HG02884 (cell line): ENCODE measurements at regions not wholly inside any gene's neighbourhood (a gene's known extent, or its start where the extent isn't known, plus 50 kb on each side); places are given as distances from the start of the nearest gene placed in this dataset.
"Not testable (repeated sequence)": the region's sequence is repeated elsewhere in the genome, so short reads cannot be mapped to it uniquely, and the experiment has no call there.

ENCODE experiments used
- ATAC-seq: cut with Tn5 transposase; IDR thresholded peaks from one replicate; pipeline ENCODE4 v1.9.1; 2021; ENCODE audit warnings: mild to moderate bottlenecking, moderate library complexity; ENCODE audit not compliant: unreplicated experiment

- no peak for ATAC-seq
These were observed 149.0 kb upstream of the GRAMD2B start for GRCh38 chr5:126274076-126274762.

DNA sequence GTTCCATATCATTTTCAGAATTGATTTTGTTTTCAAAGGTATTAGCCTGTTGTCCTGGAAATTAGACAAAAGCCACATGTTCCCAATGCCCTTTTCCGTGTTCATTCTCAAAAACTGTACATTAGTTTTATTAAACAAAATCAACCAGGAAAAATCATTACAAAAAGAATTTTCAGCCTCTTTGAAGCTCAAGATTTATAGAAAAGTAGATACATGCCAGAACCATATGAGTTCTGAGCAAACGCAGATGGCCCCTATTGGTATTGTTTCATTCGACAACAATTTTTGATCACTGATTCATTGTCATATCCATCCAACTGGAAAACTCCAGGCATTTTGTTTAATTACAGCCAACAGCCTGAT is 148.5 kb upstream of the GRAMD2B start:
- no peak for ATAC-seq

DNA sequence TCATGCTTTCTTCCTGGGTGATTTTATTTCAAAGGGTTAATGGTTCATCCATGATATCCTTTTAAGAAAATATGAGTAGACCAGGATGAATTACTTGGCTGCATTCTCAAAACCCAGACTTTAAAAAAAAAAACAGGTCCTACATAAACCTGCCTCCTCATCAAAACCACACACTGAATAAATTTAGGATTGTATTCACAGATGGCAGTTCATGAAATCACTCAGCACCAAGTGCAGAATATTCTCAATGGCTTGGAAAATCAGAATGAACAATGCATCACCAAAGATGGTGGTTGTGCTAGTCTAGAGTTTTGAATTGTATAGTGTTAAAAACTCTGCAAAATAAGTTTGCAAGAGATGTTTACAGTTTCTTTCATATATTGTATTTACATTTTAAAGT is 145.4 kb upstream of the GRAMD2B start:
- ATAC-seq = no peak

DNA sequence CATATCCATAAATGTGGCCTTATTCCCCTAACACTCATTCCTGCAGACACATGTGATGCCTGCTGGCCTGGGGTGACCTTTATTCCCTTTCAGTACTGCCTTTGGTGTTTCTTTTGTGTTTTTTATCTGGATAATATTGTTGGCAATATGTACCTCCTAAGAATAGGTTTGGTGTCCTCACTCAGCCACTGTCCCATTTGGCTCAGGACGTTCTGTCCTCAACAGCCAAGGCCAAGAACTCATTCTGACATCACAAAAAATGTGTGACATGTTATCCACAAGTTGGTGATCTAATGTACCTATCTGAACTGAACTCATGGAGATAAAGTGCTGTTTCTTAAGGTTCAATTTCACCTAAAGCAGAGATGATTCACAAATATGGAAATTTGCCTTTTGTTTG is 142.9 kb upstream of the GRAMD2B start:
- ATAC-seq = no peak

GRCh38 chr5:126280846-126281245 is 142.4 kb upstream of the GRAMD2B start:
- ATAC-seq = no peak

GRCh38 chr5:126284977-126285696 is 138.1 kb upstream of the GRAMD2B start:
- no peak for ATAC-seq

GRCh38 chr5:126296121-126296520 is 127.1 kb upstream of the GRAMD2B start:
- not testable (repeated sequence) for ATAC-seq

DNA sequence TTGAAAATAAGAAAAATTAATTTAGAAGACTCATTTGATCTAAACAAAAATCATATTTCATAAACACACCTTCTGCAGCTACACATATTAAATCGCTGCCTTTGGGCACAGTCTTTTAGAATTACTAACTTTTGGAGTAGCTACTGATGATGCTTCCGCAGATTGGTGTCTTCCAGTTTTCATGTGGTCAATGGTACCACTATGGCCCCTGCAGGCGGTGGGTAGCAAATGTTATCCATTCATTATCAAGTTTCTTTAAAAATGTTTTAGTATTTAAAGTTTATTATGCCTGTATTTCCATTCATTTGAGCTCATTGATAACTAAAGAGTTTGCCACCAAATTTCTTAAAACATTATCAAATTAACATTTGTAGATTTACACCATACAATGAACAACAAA is 122.9 kb upstream of the GRAMD2B start:
- no peak for ATAC-seq

- ATAC-seq = no peak
These were observed 122.2 kb upstream of the GRAMD2B start for GRCh38 chr5:126301056-126301455.

- ATAC-seq = no peak
These were observed 113.3 kb upstream of the GRAMD2B start for GRCh38 chr5:126309860-126310259.

GRCh38 chr5:126311766-126312165 is 111.4 kb upstream of the GRAMD2B start:
- no peak for ATAC-seq

DNA sequence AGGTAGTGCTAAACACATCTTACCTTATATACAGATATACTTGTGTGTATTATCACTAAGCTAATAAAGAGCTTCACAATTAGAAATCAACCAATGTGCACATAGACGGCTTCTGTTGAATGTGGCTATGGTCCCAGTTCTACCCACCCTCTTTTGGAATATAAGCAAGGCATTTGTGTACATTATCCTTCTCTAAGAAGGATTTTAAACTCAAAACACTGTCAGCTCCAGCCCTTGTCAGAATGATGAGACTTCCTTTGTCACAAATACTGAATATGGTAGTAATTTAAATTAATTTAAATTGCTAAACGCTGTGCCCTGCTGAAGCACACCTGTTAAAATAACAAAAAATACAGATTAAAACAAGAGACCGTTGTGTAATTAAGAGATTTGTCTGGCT is 107.9 kb upstream of the GRAMD2B start:
- ATAC-seq = no peak

GRCh38 chr5:126332326-126332725 is 90.9 kb upstream of the GRAMD2B start:
- no peak for ATAC-seq

DNA sequence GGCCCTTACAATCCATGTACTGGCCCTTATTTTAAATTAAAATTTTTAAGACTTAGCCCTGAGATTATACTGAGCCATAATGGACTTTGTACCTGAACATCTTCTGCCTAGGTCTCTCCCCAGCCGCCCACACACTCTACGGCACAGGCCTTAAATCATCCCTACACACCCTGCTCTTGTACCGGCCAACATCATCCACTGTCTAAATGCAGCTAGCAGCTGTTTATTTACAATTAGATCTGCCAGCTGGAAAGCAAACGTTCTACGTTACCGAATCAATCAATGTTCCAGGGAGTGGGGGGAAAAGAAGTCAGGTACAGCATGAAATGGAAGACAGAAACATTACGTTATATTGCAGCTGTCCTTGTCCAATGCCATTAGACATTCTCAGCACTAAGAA is 88.4 kb upstream of the GRAMD2B start:
- ATAC-seq = no peak

GRCh38 chr5:126335886-126336285 is 87.3 kb upstream of the GRAMD2B start:
- no peak for ATAC-seq

DNA sequence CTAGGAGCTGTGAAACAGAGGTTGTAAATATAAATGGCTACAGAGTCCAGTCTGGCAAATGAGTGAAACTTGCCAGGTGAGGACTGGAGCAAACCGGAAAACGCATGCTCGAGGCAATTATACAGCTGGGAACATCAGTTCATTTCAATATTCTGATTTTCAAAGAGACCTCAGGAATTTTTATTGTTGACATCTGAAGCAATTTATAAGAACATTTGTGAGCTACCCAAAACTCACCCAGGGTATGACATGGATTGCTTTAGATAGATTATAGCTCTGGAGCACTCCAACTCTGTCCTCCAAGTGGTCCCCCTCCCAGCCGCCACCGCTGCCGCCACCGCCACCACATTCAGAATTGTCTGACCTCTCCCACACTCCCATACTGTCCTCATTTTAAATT is 84.6 kb upstream of the GRAMD2B start:
- ATAC-seq = no peak

DNA sequence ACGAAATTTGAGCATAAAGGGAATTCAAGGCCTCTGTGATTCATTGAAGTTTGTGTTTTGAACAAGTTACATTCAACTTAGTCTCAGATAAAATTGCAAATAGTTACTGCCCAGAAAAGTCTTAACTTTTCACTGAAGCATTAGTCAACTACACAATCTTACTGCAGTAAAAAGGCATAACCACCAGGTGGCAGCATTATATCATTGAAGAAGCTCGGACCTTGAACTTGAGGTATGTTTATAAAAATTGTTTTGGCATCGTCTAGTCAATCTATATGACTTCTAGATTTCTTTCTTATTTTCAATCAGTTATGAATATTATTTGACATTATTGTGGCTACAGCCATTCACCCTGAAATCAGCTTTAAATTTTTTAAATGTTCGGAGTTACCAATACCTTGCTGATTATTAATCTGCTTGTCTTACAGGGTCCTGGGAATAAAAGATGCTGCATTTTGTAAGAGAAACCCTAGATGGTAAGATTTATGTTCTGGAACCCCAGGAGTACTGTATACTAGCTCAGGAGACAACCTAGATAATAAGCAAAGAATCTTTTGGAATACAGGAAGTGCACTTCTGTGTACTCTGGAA is 83.9 kb upstream of the GRAMD2B start:
- peak; percentile 83 for ATAC-seq

DNA sequence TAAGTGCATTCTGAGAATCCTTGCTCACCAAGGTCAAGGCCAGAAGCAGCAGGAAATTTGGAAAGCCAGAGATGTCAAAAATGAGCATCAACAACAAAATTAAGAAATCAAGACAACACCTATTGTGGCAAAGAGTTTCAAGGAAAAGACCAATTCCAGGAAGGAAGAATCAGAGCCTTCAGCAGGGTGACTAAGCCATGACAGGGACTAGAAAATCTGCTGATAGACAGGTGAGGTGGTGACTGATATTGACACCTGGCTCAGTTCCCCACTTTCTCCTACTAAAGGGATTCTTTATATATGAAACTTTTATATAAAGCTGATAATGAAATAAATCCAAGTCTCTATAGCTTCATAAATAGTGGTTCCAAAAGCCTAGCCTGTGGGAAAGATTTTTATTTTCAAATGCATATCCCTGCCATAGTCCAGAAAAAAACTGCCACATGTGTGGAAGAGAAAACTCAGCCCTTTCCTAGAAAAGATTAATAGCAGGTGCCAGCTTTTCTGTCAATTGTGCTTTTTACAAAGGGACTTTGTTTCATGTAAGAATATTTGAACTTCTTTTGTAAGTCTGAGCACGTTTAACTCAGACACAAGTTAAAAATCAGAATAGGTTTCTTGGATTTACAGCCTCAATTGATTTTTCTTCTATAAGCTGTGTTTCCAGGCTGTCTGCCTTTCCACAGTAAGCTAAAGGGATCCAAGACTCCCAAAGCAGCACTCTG is 81.1 kb upstream of the GRAMD2B start:
- ATAC-seq = no peak

DNA sequence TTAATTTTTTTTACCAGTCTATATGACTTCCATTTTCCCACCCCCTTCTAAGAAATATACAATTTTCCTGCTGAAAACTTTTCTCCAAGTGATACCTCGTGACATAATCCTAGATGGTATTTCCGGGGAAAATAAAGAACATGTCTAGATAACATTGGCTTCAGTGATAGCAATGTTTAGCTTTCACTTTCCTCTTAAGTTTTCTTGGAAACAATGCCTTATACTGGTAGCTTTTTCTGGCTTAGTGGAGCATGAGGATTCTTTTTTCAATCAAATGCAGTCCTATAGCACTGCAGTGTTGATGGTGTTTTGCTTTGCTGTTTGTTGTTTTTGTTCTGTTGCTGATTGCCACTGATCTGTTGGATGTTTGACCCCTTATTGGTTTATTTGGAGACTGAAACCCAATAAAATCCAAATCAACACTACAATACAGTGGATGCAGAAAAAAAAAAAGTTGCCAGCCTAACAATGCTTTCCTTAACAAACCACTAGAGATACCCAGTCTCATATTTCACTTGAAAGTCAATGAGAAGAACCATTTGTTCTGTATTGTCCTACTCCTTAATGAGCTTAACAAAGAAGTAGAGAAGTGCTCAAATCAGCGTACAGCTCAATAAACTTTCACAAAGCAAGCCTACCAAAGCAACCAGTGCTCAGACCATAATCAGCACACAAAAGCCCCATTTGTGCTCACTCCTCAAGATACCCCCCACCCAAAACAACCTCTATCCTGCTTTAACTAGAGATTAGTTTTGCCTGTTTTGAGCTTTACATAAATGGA is 74.2 kb upstream of the GRAMD2B start:
- ATAC-seq = no peak

DNA sequence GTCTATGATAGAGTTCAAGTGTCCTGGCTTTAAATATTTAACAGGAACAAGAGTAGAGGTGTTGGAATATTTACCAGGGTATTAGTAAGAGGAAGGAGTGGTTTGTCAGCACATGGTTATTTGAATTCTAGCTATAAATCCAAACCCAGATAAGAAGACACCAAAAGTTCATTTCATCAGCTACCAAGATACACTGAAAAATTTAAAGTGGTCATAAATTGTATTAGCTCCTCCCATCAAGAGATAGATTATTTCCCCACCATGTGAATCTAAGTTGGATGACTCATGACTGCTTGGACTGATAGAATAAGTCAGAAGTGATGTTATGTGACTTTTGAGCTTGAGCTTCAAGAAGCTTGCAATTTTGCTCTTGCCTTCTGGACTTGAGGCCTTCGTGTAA is 72.1 kb upstream of the GRAMD2B start:
- no peak for ATAC-seq
